ENCODE measurements at regions not wholly inside any gene's neighbourhood (a gene's known extent, or its start where the extent isn't known, plus 50 kb on each side); places are given as distances from the start of the nearest gene placed in this dataset.

- peaks cover 67% of the 10 kb centered on the region for H3K27me3 Mint-ChIP-seq (ENCODE audit: low read depth)
- ATAC-seq, result peak; percentile 77
- peaks cover 13% of the 10 kb centered on the region for H3K9me3 Mint-ChIP-seq
- peaks cover 5% of the 10 kb centered on the region; the same call in 1 of the 2 replicates for H3K36me3 Mint-ChIP-seq
- no peak overlapping the region for H3K27ac Mint-ChIP-seq
- DNase-seq (ENCODE audit: low spot score), result no peak
- TF ChIP-seq ZNF423 (CRISPR knock-in tag; IDR thresholded peaks at IDR 0.05), result no peak
- TF ChIP-seq MXD4 (CRISPR knock-in tag; IDR thresholded peaks at IDR 0.05; ENCODE audit: borderline replicate concordance), result no peak
- TF ChIP-seq ZNF263 (CRISPR knock-in tag; IDR thresholded peaks at IDR 0.05; ENCODE audit: low read depth), result no peak
- TF ChIP-seq SOX15 (CRISPR knock-in tag; IDR thresholded peaks at IDR 0.05), result no peak
- TF ChIP-seq IRF1 (CRISPR knock-in tag; IDR thresholded peaks at IDR 0.05), result no peak
- no peak for TF ChIP-seq FOXJ3 (CRISPR knock-in tag; IDR thresholded peaks at IDR 0.05; ENCODE audit: borderline replicate concordance)
- TF ChIP-seq JAZF1 (CRISPR knock-in tag; IDR thresholded peaks at IDR 0.05), result no peak
- TF ChIP-seq EMX1 (CRISPR knock-in tag; IDR thresholded peaks at IDR 0.05), result no peak
- TF ChIP-seq ERG (CRISPR knock-in tag; IDR thresholded peaks at IDR 0.05), result no peak
- TF ChIP-seq FOXP1 (CRISPR knock-in tag; IDR thresholded peaks at IDR 0.05; ENCODE audit: borderline replicate concordance), result no peak
- no peak for TF ChIP-seq ZNF512 (CRISPR knock-in tag; IDR thresholded peaks at IDR 0.05; ENCODE audit: borderline replicate concordance)
- TF ChIP-seq ZBTB43 (CRISPR knock-in tag; IDR thresholded peaks at IDR 0.05), result no peak
- no peak for TF ChIP-seq KAT7 (CRISPR knock-in tag; IDR thresholded peaks at IDR 0.05; ENCODE audit: borderline replicate concordance)
- TF ChIP-seq IRF2 (CRISPR knock-in tag; IDR thresholded peaks at IDR 0.05; ENCODE audit: borderline replicate concordance, low read depth), result no peak
- TF ChIP-seq ZNF317 (CRISPR knock-in tag; IDR thresholded peaks at IDR 0.05; ENCODE audit: borderline replicate concordance, low read depth), result no peak
- TF ChIP-seq TEAD1 (CRISPR knock-in tag; IDR thresholded peaks at IDR 0.05), result no peak
- TF ChIP-seq OVOL2 (CRISPR knock-in tag; IDR thresholded peaks at IDR 0.05; ENCODE audit: borderline replicate concordance), result no peak
- no peak for TF ChIP-seq RELA (CRISPR knock-in tag; IDR thresholded peaks at IDR 0.05; ENCODE audit: borderline replicate concordance)
- TF ChIP-seq ARID4B (CRISPR knock-in tag; IDR thresholded peaks at IDR 0.05; ENCODE audit: borderline replicate concordance), result no peak
- TF ChIP-seq NR1H2 (CRISPR knock-in tag; IDR thresholded peaks at IDR 0.05), result no peak
- ChIA-PET CTCF (interaction anchor here (0.6 to 1.4 kb wide), 6 partner anchors 8 to 284 kb away, joined by 4 to 10 read pairs (median 5); no protein-coding TSS in a partner anchor), POLR2A (interaction anchor here (0.5 kb wide), 1 partner anchor 288 kb away, joined by 5 read pairs; no protein-coding TSS in a partner anchor)
- H3K4me1 Mint-ChIP-seq, result peaks cover 5% of the 10 kb centered on the region; the same call in 1 of the 2 replicates
- no peak overlapping the region for H3K4me3 Mint-ChIP-seq
Measured at GRCh38 chr12:111014547-111014946, 94.2 kb upstream of the MYL2 start.
